Fibroblast of mammary gland (primary cell): ENCODE measurements at regions not wholly inside any gene's neighbourhood (a gene's known extent, or its start where the extent isn't known, plus 50 kb on each side); places are given as distances from the start of the nearest gene placed in this dataset.

Experiments
- DNase-seq: peaks from one replicate; pipeline ENCODE4 v3.0.0-alpha.2; 2010; ENCODE audit warnings: low read depth
- H3K4me3 ChIP-seq: 2 replicates; pipeline ENCODE4 v1.5.1; 2011; ENCODE audit warnings: low read depth, mild to moderate bottlenecking, low read length, moderate library complexity; ENCODE audit not compliant: control insufficient read depth
- TF ChIP-seq, protein P1 (sequence below): conservative IDR thresholded peaks from 2 replicates; pipeline ENCODE4 v1.5.1; 2011; ENCODE audit warnings: low read depth, low read length, inconsistent platforms; ENCODE audit not compliant: control insufficient read depth, insufficient read depth

DNA sequence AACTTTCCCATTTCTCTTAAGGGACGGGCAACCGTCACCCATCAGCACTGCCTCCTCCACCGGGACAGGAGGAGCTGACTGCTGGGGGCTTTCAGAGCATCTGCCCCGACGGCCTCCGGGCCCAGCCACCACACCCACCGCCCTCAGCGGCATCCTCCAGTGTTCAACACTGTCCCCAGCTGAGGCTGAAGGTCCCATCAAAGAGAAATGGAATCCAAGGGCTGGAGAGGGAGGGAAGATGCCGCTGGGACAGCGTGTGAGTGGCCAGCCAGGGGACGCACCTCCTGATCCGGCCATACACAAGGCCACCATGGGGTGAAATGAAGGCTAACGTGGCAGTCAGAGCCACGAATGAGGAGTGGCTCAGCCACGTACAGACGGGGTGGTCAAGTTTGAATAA is 153.6 kb upstream of the PPP2R2D start:
- no peak overlapping the region for H3K4me3 ChIP-seq
- TF ChIP-seq, protein P1, sequence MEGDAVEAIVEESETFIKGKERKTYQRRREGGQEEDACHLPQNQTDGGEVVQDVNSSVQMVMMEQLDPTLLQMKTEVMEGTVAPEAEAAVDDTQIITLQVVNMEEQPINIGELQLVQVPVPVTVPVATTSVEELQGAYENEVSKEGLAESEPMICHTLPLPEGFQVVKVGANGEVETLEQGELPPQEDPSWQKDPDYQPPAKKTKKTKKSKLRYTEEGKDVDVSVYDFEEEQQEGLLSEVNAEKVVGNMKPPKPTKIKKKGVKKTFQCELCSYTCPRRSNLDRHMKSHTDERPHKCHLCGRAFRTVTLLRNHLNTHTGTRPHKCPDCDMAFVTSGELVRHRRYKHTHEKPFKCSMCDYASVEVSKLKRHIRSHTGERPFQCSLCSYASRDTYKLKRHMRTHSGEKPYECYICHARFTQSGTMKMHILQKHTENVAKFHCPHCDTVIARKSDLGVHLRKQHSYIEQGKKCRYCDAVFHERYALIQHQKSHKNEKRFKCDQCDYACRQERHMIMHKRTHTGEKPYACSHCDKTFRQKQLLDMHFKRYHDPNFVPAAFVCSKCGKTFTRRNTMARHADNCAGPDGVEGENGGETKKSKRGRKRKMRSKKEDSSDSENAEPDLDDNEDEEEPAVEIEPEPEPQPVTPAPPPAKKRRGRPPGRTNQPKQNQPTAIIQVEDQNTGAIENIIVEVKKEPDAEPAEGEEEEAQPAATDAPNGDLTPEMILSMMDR: no peak
- DNase-seq: no peak

DNA sequence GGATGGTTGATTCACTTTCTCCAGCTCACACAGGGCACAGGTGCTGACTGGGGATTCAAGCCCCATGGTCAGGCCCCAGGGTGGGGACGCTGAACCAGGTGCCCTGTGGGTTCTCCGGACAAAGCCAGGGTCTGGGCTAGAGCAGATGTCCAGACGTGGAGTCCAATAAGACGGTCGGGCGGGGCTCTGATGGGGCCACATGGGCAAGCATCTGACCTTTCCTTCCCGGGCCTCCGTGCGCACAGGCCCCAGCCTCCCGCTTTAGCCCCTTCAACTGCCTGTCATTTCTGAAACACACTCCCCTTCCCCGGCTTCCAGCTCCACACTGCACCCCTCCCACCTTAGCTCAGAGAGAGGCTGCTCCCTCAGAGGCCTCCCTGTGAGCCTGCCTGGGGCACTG is 153.0 kb upstream of the PPP2R2D start:
- TF ChIP-seq, protein P1: no peak
- no peak for DNase-seq
- H3K4me3 ChIP-seq: no peak overlapping the region

DNA sequence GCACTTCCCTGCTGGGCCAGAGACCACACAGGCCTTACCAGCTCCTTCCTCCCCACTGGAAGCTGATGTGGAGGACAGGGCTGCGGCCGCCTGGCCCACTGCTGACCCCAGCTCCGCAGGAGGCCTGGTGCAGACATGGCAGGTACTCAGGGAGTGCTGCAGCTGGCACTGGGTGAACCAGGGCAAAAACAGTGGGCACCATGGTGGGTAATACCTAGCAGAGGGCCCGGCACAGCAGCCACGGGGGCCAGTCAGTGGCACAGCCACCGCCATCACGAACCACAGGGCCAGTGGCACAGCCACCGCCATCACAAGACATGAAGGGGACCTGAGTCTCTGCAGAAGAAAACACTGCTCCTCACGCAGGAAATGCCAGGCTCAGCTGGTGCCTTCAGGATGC is 152.6 kb upstream of the PPP2R2D start:
- TF ChIP-seq, protein P1: no peak
- H3K4me3 ChIP-seq: no peak overlapping the region
- no peak for DNase-seq

DNA sequence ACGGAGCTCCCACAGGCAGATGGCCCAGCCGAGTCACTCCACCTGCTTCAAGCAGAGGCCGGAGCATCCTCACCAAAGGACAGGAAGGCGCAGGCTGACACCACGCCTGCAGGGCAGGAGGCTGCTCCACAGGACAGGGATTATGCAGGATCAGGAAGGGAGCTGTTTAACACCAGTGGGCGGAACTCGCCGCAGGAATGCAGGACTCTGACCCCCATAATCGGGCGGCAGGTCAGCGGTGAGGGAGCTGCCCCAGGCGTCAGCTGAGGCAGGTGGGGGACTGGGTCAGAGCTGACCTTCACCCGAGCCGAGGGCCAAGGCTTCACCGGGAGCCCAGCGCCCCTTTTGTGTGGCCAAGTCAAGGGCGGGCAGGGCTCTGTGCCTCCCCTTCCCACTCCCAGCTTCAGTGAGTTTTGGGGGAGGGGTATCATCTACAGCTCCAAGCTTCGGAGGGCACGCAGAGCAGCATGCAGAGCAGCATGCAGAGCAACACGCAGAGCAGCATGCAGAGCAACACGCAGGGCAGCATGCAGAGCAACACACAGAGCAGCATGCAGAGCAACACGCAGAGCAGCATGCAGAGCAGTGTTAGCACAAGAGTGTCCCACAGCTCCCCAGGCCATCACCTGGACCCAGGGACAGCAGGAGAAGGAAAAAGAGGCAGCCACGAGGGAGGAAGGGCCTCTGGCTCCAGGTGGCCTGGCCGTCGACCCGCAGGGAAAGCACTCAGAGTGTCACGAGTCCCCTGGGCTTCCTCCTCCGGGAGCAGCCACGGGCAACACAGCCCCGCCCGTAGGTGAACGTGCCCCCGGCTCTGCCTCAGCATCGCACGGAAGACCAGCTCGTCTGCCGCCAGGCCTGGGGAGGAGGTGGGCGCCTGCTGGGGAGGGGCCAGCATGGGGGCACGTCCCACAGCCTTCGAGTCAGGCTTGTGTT is 151.7 kb upstream of the PPP2R2D start:
- no peak for DNase-seq
- TF ChIP-seq, protein P1: no peak
- no peak overlapping the region for H3K4me3 ChIP-seq

DNA sequence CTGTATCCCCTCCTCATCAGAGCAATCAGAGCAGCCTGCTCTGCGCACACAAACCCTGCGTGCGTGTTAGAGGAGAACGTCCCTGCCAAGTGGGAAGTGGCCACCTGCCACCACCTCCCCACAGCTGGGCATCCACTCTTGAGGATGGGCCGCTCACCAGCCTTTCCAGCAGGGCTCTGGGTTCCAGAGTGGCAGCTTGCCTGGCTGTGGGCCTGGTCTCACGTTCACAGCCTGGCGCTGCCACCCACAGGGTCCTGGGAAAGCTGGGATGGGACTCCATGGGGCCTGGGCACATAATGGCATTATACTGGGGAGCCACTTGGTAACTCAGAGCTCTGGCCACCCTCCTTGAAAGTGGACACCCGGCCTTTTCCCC is 151.1 kb upstream of the PPP2R2D start:
- TF ChIP-seq, protein P1: no peak
- no peak overlapping the region for H3K4me3 ChIP-seq
- DNase-seq: no peak

DNA sequence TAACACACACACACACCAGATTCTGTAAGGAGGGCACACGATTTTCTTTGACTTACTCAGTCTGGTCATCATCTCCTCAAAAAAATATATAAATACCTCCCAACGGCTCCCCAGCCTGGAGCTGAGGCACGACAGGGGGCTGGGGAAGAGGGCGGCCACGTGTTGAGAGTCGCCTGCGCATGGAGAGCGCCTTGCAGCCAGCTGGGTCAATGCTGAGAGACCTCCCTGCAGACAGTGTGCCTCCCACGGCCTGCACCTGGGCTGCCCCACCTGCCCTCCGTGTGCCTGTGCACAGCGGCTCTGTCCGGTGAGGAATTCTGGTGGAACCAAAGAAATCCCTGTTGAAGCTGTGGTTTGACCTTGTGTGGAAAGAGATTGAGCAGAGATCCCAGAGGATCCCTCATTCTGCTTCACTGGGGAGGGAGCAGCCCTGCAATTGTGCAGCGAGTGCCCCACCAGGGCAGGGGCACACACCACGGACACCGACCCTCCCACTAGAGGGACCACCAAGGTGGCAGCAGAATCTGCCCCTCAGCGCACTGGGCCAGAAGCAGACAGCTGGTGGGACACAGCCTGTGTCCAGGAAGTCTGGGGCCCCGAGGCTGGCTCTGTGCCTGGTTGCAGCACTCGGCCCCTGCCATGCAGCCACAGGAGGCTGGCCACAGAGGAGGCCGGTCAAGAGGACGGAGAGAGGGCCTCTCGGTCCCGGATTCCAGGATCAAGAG is 150.5 kb upstream of the PPP2R2D start:
- TF ChIP-seq, protein P1: no peak
- no peak overlapping the region for H3K4me3 ChIP-seq
- DNase-seq: no peak
